CD4-positive, alpha-beta T cell treated with Interleukin-6 for 4 hours (primary cell): ENCODE measurements at regions not wholly inside any gene's neighbourhood (a gene's known extent, or its start where the extent isn't known, plus 50 kb on each side); places are given as distances from the start of the nearest gene placed in this dataset.

Experiments
- DNase-seq: peaks from one replicate; pipeline ENCODE4 v3.0.0-alpha.2; 2020; ENCODE audit warnings: mixed read lengths

- DNase-seq: no peak
Measured at GRCh38 chr13:84238381-84238780, 356.1 kb upstream of the SLITRK1 start.

GRCh38 chr13:84237143-84237542 is 354.9 kb upstream of the SLITRK1 start:
- DNase-seq: no peak

GRCh38 chr13:84234416-84234815 is 352.1 kb upstream of the SLITRK1 start:
- no peak for DNase-seq

GRCh38 chr13:84230568-84230967 is 348.3 kb upstream of the SLITRK1 start:
- DNase-seq: no peak

- no peak for DNase-seq
Measured at GRCh38 chr13:84211048-84211447, 328.8 kb upstream of the SLITRK1 start.

GRCh38 chr13:84208246-84208910 is 326.1 kb upstream of the SLITRK1 start:
- DNase-seq: no peak

- no peak for DNase-seq
Measured at GRCh38 chr13:84207509-84207908, 325.2 kb upstream of the SLITRK1 start.

- DNase-seq: no peak
Measured at GRCh38 chr13:84200971-84201370, 318.7 kb upstream of the SLITRK1 start.

- DNase-seq: no peak
Measured at GRCh38 chr13:84192125-84192524, 309.9 kb upstream of the SLITRK1 start.

- DNase-seq: no peak
Measured at GRCh38 chr13:84191139-84191538, 308.9 kb upstream of the SLITRK1 start.

- DNase-seq: no peak
Measured at GRCh38 chr13:84187626-84188025, 305.4 kb upstream of the SLITRK1 start.

GRCh38 chr13:84139561-84140158 is 257.4 kb upstream of the SLITRK1 start:
- no peak for DNase-seq

GRCh38 chr13:84137292-84137691 is 255.0 kb upstream of the SLITRK1 start:
- peak; percentile 55 for DNase-seq

GRCh38 chr13:84136582-84136981 is 254.3 kb upstream of the SLITRK1 start:
- DNase-seq: no peak

- DNase-seq: no peak
Measured at GRCh38 chr13:84132491-84132890, 250.2 kb upstream of the SLITRK1 start.

GRCh38 chr13:84131249-84131648 is 249.0 kb upstream of the SLITRK1 start:
- DNase-seq: no peak

GRCh38 chr13:84130495-84131114 is 248.3 kb upstream of the SLITRK1 start:
- DNase-seq: no peak

- DNase-seq: no peak
Measured at GRCh38 chr13:84129966-84130365, 247.7 kb upstream of the SLITRK1 start.

- no peak for DNase-seq
Measured at GRCh38 chr13:84127597-84128128, 245.4 kb upstream of the SLITRK1 start.

GRCh38 chr13:84126671-84127171 is 244.4 kb upstream of the SLITRK1 start:
- no peak for DNase-seq

- DNase-seq: no peak
Measured at GRCh38 chr13:84121456-84121855, 239.2 kb upstream of the SLITRK1 start.

GRCh38 chr13:84118839-84119409 is 236.7 kb upstream of the SLITRK1 start:
- DNase-seq: no peak

- DNase-seq: no peak
Measured at GRCh38 chr13:84098273-84098672, 216.0 kb upstream of the SLITRK1 start.

- no peak for DNase-seq
Measured at GRCh38 chr13:84097148-84097547, 214.9 kb upstream of the SLITRK1 start.
